H1 (cell line): ENCODE measurements at regions not wholly inside any gene's neighbourhood (a gene's known extent, or its start where the extent isn't known, plus 50 kb on each side); places are given as distances from the start of the nearest gene placed in this dataset.

ENCODE experiments used
- CTCF ChIA-PET: fragments of 300-600 bp; sonication (Branson Sonifier 250); formaldehyde crosslinking; loops from one replicate; lab custom pipeline; 2021; ENCODE audit not compliant: partially characterized antibody; lab: Charles Lee
- POLR2A ChIA-PET: fragments of 300-600 bp; sonication (Branson Sonifier 250); formaldehyde crosslinking; loops from one replicate; lab custom pipeline; 2021; ENCODE audit warnings: inconsistent platforms; ENCODE audit not compliant: partially characterized antibody; lab: Charles Lee
- DNase-seq, 2 experiments: peaks; one replicate each; pipeline versions ENCODE4 v3.0.0 to v3.0.0-alpha.2; 2010 to 2022; ENCODE audit warnings: low spot score in 2 of 2, low read depth in 1 of 2, mixed read lengths in 1 of 2
- FAIRE-seq: peaks from 2 replicates; lab custom pipeline; 2011; peaks lifted over from hg19 to GRCh38; lab: Jason Lieb, UNC
- H2AFZ ChIP-seq: 2 replicates; pipeline ENCODE4 v1.8.1; 2012; ENCODE audit warnings: low read length, inconsistent platforms
- H2AK5ac ChIP-seq: 2 replicates; pipeline ENCODE4 v1.6.1; 2013; ENCODE audit warnings: low read depth, low read length
- H2BK120ac ChIP-seq: replicated peaks from 2 replicates; pipeline ENCODE3; 2013; ENCODE audit warnings: low read depth, low read length, inconsistent platforms
- H2BK12ac ChIP-seq: 2 replicates; pipeline ENCODE4 v1.6.1; 2013; ENCODE audit warnings: low read depth, low read length
- H2BK15ac ChIP-seq: 2 replicates; pipeline ENCODE4 v1.6.1; 2013; ENCODE audit warnings: low read length
- H2BK20ac ChIP-seq: 2 replicates; pipeline ENCODE4 v1.6.1; 2013; ENCODE audit warnings: low read length
- H2BK5ac ChIP-seq: 2 replicates; pipeline ENCODE4 v1.6.1; 2013; ENCODE audit warnings: low read depth, low read length
- H3K14ac ChIP-seq: 2 replicates; pipeline ENCODE4 v1.6.1; 2013; ENCODE audit warnings: inconsistent platforms; ENCODE audit not compliant: insufficient read length
- H3K18ac ChIP-seq: 2 replicates; pipeline ENCODE4 v1.6.1; 2013; ENCODE audit warnings: low read length; ENCODE audit errors: extremely low read depth
- H3K23ac ChIP-seq: 2 replicates; pipeline ENCODE4 v1.6.1; 2013; ENCODE audit warnings: inconsistent platforms; ENCODE audit not compliant: insufficient read length
- H3K23me2 ChIP-seq: 2 replicates; pipeline ENCODE4 v1.6.1; 2013; ENCODE audit warnings: low read depth, low read length
- H3K27ac ChIP-seq: 2 replicates; pipeline ENCODE4 v1.6.1; 2011; ENCODE audit warnings: low read depth, low read length, inconsistent platforms
- H3K27me3 ChIP-seq, 4 experiments: replicated peaks in 1 of 4; 1 replicate in 1 of 4; 2 replicates in 3 of 4; pipeline versions ENCODE4 v1.6.1 to v1.8.1; 2011 to 2013; ENCODE audit warnings: low read length in 3 of 4, mild to moderate bottlenecking in 3 of 4, inconsistent platforms in 2 of 4, mixed read lengths in 2 of 4, moderate library complexity in 1 of 4; ENCODE audit not compliant: control insufficient read depth in 3 of 4, insufficient read depth in 3 of 4; ENCODE audit errors: extremely low read depth in 1 of 4
- H3K36me3 ChIP-seq, 4 experiments: 2 replicates each; pipeline versions ENCODE4 v1.6.1 to v1.8.1; 2011 to 2013; ENCODE audit warnings: mild to moderate bottlenecking in 4 of 4, low read length in 3 of 4, moderate library complexity in 2 of 4, control low read depth in 1 of 4, inconsistent platforms in 1 of 4; ENCODE audit not compliant: insufficient read depth in 4 of 4, control insufficient read depth in 2 of 4
- H3K4ac ChIP-seq: replicated peaks from 2 replicates; pipeline ENCODE3; 2013; ENCODE audit warnings: low read length, low read depth, mixed read lengths, inconsistent platforms; ENCODE audit not compliant: insufficient read length
- H3K4me1 ChIP-seq, 4 experiments: replicated peaks in 1 of 4; 1 replicate in 1 of 4; 2 replicates in 3 of 4; pipeline versions ENCODE4 v1.6.1 to v1.8.1; 2011 to 2013; ENCODE audit warnings: low read length in 3 of 4, inconsistent platforms in 2 of 4, mixed read lengths in 1 of 4; ENCODE audit not compliant: insufficient read depth in 4 of 4, control insufficient read depth in 3 of 4
- H3K4me2 ChIP-seq, 2 experiments: 2 replicates each; pipeline versions ENCODE4 v1.6.1 to v1.8.1; 2011 to 2013; ENCODE audit warnings: low read depth in 2 of 2, low read length in 2 of 2, control low read depth in 1 of 2, inconsistent platforms in 1 of 2, mild to moderate bottlenecking in 1 of 2; ENCODE audit not compliant: insufficient read depth in 1 of 2
- H3K4me3 ChIP-seq, 4 experiments: fragments of 200-600, 300-600 bp in 1 of 4; sonication (generic), shearing (Covaris generic), sonication (Bioruptor Twin) in 1 of 4; 2 replicates each; pipeline versions ENCODE4 v1.5.1 to v1.8.1; 2011 to 2016; ENCODE audit warnings: low read length in 4 of 4, low read depth in 3 of 4, control low read depth in 2 of 4, inconsistent platforms in 2 of 4, mild to moderate bottlenecking in 2 of 4, mixed read lengths in 1 of 4, moderate library complexity in 1 of 4; ENCODE audit not compliant: insufficient read depth in 2 of 4; ENCODE audit errors: extremely low read depth in 1 of 4
- H3K56ac ChIP-seq: replicated peaks from 2 replicates; pipeline ENCODE3; 2013; ENCODE audit warnings: low read depth, mild to moderate bottlenecking, mixed read lengths, low read length, inconsistent platforms; ENCODE audit not compliant: insufficient read length
- H3K79me1 ChIP-seq: 2 replicates; pipeline ENCODE4 v1.6.1; 2013; ENCODE audit warnings: low read depth, low read length, control low read depth
- H3K79me2 ChIP-seq, 2 experiments: 2 replicates each; pipeline versions ENCODE4 v1.6.1 to v1.8.1; 2012 to 2013; ENCODE audit warnings: low read length in 2 of 2, mild to moderate bottlenecking in 2 of 2, inconsistent platforms in 1 of 2; ENCODE audit not compliant: insufficient read depth in 2 of 2, control insufficient read depth in 1 of 2
- H3K9ac ChIP-seq, 4 experiments: replicated peaks in 1 of 4; 1 replicate in 1 of 4; 2 replicates in 3 of 4; pipeline versions ENCODE4 v1.6.1 to v1.8.1; 2011 to 2013; ENCODE audit warnings: low read depth in 3 of 4, low read length in 3 of 4, control low read depth in 2 of 4, mild to moderate bottlenecking in 2 of 4, moderate library complexity in 2 of 4, inconsistent platforms in 1 of 4; ENCODE audit errors: extremely low read depth in 1 of 4
- H3K9me3 ChIP-seq, 2 experiments: 2 replicates each; pipeline versions ENCODE4 v1.6.1 to v1.8.1; 2012 to 2013; ENCODE audit warnings: mild to moderate bottlenecking in 2 of 2, moderate library complexity in 2 of 2, control low read depth in 1 of 2, inconsistent platforms in 1 of 2, low read depth in 1 of 2, low read length in 1 of 2, mixed read lengths in 1 of 2; ENCODE audit not compliant: insufficient read depth in 2 of 2
- H4K20me1 ChIP-seq, 2 experiments: replicated peaks in 1 of 2; 2 replicates each; pipeline versions ENCODE3 to v1.8.1; 2011 to 2013; ENCODE audit warnings: inconsistent platforms in 2 of 2, low read length in 2 of 2, mild to moderate bottlenecking in 1 of 2; ENCODE audit not compliant: insufficient read depth in 2 of 2, control insufficient read depth in 1 of 2
- H4K5ac ChIP-seq: 2 replicates; pipeline ENCODE4 v1.6.1; 2013; ENCODE audit warnings: low read length, low read depth, mixed read lengths, inconsistent platforms; ENCODE audit not compliant: insufficient read length
- H4K8ac ChIP-seq: 2 replicates; pipeline ENCODE4 v1.8.0; 2013; ENCODE audit warnings: mild to moderate bottlenecking, moderate library complexity, low read length, inconsistent platforms; ENCODE audit not compliant: insufficient read depth; ENCODE audit errors: extremely low read depth
- H4K91ac ChIP-seq: replicated peaks from 2 replicates; pipeline ENCODE3; 2013; ENCODE audit warnings: low read length, mixed read lengths, inconsistent platforms; ENCODE audit not compliant: insufficient read length
- CHD1 ChIP-seq: IDR thresholded peaks from 2 replicates; pipeline ENCODE4 v1.6.1; 2012; ENCODE audit warnings: low read depth, low read length, improper control_type of control experiment
- CHD2 ChIP-seq: IDR thresholded peaks from 2 replicates; pipeline ENCODE4 v1.6.1; 2012; ENCODE audit warnings: low read length, improper control_type of control experiment
- HDAC6 ChIP-seq: IDR thresholded peaks from one replicate; pipeline ENCODE4 v1.7.1; 2012; ENCODE audit warnings: low read depth, mild to moderate bottlenecking, inconsistent platforms, low read length, moderate library complexity
- JUN ChIP-seq: IDR thresholded peaks from 2 replicates; pipeline ENCODE4 v1.6.1; 2011; ENCODE audit warnings: low read depth, mild to moderate bottlenecking, improper control_type of control experiment, low read length
- POLR2AphosphoS5 ChIP-seq: IDR thresholded peaks from 2 replicates; pipeline ENCODE4 v1.6.1; 2011; ENCODE audit warnings: low read depth, low read length
- RFX5 ChIP-seq: IDR thresholded peaks from 2 replicates; pipeline ENCODE4 v1.6.1; 2011; ENCODE audit warnings: low read depth, low read length, improper control_type of control experiment, borderline replicate concordance
- RXRA ChIP-seq: IDR thresholded peaks from 2 replicates; pipeline ENCODE4 v1.6.1; 2011; ENCODE audit warnings: low read depth, mild to moderate bottlenecking, low read length, moderate library complexity; ENCODE audit not compliant: insufficient read depth
- SP4 ChIP-seq: IDR thresholded peaks from 2 replicates; pipeline ENCODE4 v1.6.1; 2012; ENCODE audit warnings: low read length, inconsistent platforms
- TAF7 ChIP-seq: optimal IDR thresholded peaks from 2 replicates; pipeline ENCODE3; 2011; ENCODE audit warnings: low read depth, mild to moderate bottlenecking, inconsistent platforms, low read length, moderate library complexity, borderline replicate concordance
- TEAD4 ChIP-seq: IDR thresholded peaks from 2 replicates; pipeline ENCODE4 v1.6.1; 2012; ENCODE audit warnings: low read depth, low read length, inconsistent platforms, mixed read lengths
- WGBS, 2 experiments: shearing (Covaris generic) in 1 of 2; methylation state at CpG; one replicate each; pipeline versions ENCODE4 v1.1.6 to v1.1.7; 2013 to 2015; ENCODE audit warnings: low lambda C conversion rate in 2 of 2, mixed read lengths in 2 of 2, inconsistent platforms in 1 of 2, low coverage in 1 of 2, missing lambda C conversion rate in 1 of 2; ENCODE audit not compliant: insufficient replicate concordance in 2 of 2, insufficient coverage in 1 of 2, insufficient read length in 1 of 2; ENCODE audit errors: extremely low coverage in 1 of 2, missing lambda C conversion rate in 1 of 2; 5-methylcytosine and 5-hydroxymethylcytosine counted together
- TF ChIP-seq, protein P1 (sequence below), 3 experiments: IDR thresholded peaks; 1 replicate in 2 of 3; 2 replicates in 1 of 3; pipeline versions ENCODE4 v1.5.1 to v1.6.1; 2011; ENCODE audit warnings: low read length in 3 of 3, mild to moderate bottlenecking in 3 of 3, inconsistent platforms in 2 of 3, low read depth in 1 of 3, moderate library complexity in 1 of 3; ENCODE audit not compliant: insufficient read depth in 1 of 3; ENCODE audit errors: control extremely low read depth in 1 of 3

- H3K4me3 ChIP-seq = no peak overlapping the region
- TF ChIP-seq RXRA (no peak), HDAC6 (no peak), POLR2AphosphoS5 (no peak), TAF7 (no peak), TEAD4 (no peak), RFX5 (no peak), JUN (no peak), SP4 (no peak), CHD1 (no peak), CHD2 (no peak)
- TF ChIP-seq, protein P1, sequence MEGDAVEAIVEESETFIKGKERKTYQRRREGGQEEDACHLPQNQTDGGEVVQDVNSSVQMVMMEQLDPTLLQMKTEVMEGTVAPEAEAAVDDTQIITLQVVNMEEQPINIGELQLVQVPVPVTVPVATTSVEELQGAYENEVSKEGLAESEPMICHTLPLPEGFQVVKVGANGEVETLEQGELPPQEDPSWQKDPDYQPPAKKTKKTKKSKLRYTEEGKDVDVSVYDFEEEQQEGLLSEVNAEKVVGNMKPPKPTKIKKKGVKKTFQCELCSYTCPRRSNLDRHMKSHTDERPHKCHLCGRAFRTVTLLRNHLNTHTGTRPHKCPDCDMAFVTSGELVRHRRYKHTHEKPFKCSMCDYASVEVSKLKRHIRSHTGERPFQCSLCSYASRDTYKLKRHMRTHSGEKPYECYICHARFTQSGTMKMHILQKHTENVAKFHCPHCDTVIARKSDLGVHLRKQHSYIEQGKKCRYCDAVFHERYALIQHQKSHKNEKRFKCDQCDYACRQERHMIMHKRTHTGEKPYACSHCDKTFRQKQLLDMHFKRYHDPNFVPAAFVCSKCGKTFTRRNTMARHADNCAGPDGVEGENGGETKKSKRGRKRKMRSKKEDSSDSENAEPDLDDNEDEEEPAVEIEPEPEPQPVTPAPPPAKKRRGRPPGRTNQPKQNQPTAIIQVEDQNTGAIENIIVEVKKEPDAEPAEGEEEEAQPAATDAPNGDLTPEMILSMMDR (IDR thresholded peaks at IDR 0.05; ENCODE audit: control extremely low read depth in 1 of 3, insufficient read depth in 1 of 3, low read depth in 1 of 3, low read length in 3 of 3) = no peak
These were observed 115.3 kb upstream of the SLC5A12 start for GRCh38 chr11:26837154-26837553.

More at GRCh38 chr11:26837154-26837553, 115.3 kb upstream of the SLC5A12 start:
- no peaks in the 10 kb centered on the region for H3K4me1 ChIP-seq
- no peak overlapping the region for H2BK20ac ChIP-seq
- H3K27me3 ChIP-seq = no peaks in the 10 kb centered on the region
- DNase-seq = no peak
- no peaks in the 10 kb centered on the region for H4K20me1 ChIP-seq
- no peaks in the 10 kb centered on the region for H3K79me2 ChIP-seq
- no peaks in the 10 kb centered on the region; the same call in 1 of the 2 replicates for H3K23me2 ChIP-seq
- no peak overlapping the region for H3K18ac ChIP-seq
- no peaks in the 10 kb centered on the region for H3K36me3 ChIP-seq
- H2AFZ ChIP-seq = no peak overlapping the region
- no peak overlapping the region for H2BK5ac ChIP-seq
- no peak overlapping the region for H4K5ac ChIP-seq
- no peaks in the 10 kb centered on the region for H3K9me3 ChIP-seq
- no peak overlapping the region for H4K91ac ChIP-seq
- no peak overlapping the region for H3K14ac ChIP-seq
- CTCF ChIA-PET = no interaction called here
- H2BK15ac ChIP-seq = no peak overlapping the region
- H3K9ac ChIP-seq = no peak overlapping the region
- H3K4ac ChIP-seq = no peak overlapping the region
- WGBS, 2 experiments = 94% methylated on average over 2 of the region's 2 CpGs; no CpG with 5 or more reads in 1 of the 2 experiments
- H3K56ac ChIP-seq = no peak overlapping the region
- H3K27ac ChIP-seq = no peak overlapping the region
- no peaks in the 10 kb centered on the region for H3K79me1 ChIP-seq
- FAIRE-seq = no peak
- no peak overlapping the region for H2BK120ac ChIP-seq
- no peak overlapping the region for H3K4me2 ChIP-seq
- no peak overlapping the region for H3K23ac ChIP-seq
- no peak overlapping the region for H4K8ac ChIP-seq
- no peak overlapping the region for H2BK12ac ChIP-seq
- H2AK5ac ChIP-seq = no peak overlapping the region
- POLR2A ChIA-PET = no interaction called here
